Activated naive CD8-positive, alpha-beta T cell treated with anti-CD3 and anti-CD28 coated beads for 36 hours (primary cell): ENCODE measurements at regions not wholly inside any gene's neighbourhood (a gene's known extent, or its start where the extent isn't known, plus 50 kb on each side); places are given as distances from the start of the nearest gene placed in this dataset.
"Not testable (repeated sequence)": the region's sequence is repeated elsewhere in the genome, so short reads cannot be mapped to it uniquely, and the experiment has no call there.

ENCODE experiments used
- DNase-seq: peaks from one replicate; pipeline ENCODE4 v3.0.0; 2021
- H3K27ac Mint-ChIP-seq: one replicate; pipeline ENCODE4 v1.8.0; 2022; ENCODE audit warnings: mild to moderate bottlenecking, moderate library complexity, mixed read lengths
- H3K27me3 Mint-ChIP-seq: one replicate; pipeline ENCODE4 v1.8.0; 2022; ENCODE audit warnings: mild to moderate bottlenecking, mixed read lengths
- H3K36me3 Mint-ChIP-seq: one replicate; pipeline ENCODE4 v1.8.0; 2021; ENCODE audit warnings: mild to moderate bottlenecking, mixed read lengths
- H3K4me1 Mint-ChIP-seq: one replicate; pipeline ENCODE4 v1.8.0; 2021; ENCODE audit warnings: mixed read lengths
- H3K4me3 Mint-ChIP-seq: one replicate; pipeline ENCODE4 v1.8.0; 2022; ENCODE audit warnings: mild to moderate bottlenecking, moderate library complexity, mixed read lengths
- H3K9me3 Mint-ChIP-seq: one replicate; pipeline ENCODE4 v1.8.0; 2022; ENCODE audit warnings: mixed read lengths

DNA sequence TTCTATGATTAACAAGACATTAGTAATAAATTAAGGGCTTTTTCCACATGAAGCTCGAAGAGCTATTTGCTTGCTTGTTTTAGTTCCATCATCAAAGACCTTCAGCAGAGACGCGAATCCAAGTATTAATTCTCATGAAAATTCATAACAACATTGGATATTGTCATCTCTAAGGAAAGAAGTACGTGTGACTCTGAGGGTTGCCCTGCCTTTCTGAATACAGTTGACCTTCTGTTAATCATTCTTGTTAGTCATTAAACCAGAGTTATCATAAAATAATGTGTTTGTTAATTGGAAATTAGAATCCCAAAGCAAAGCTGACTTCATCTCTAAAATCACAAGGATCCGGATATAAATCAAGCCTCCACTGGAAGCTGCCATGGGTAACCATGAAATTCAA is 222.5 kb downstream of the ZNF608 start:
- H3K9me3 Mint-ChIP-seq, result peaks cover 4% of the 10 kb centered on the region
- H3K4me1 Mint-ChIP-seq, result peaks cover 3% of the 10 kb centered on the region
- no peak overlapping the region for H3K4me3 Mint-ChIP-seq
- H3K36me3 Mint-ChIP-seq, result no peaks in the 10 kb centered on the region
- no peak overlapping the region for H3K27ac Mint-ChIP-seq
- DNase-seq, result no peak
- H3K27me3 Mint-ChIP-seq, result peaks cover 14% of the 10 kb centered on the region

DNA sequence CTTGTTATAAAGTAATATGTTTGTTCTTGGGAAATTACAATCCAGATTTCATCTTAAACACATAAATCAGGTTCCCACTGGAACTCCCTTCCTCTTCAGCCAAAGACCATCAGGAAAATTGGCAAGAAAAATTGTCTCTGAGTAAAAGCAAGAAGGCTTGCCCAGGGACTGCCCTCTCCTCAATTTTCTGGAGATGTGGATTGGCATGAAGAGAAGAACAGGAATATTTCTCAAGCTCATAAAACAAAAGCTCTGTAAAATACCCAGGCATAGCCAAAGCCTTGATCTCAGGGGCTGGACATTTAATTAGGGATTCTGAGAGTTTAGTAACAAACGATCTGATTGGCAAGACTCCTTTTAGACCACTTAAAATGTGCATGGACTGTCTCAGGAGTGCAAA is 223.4 kb downstream of the ZNF608 start:
- Mint-ChIP-seq H3K9me3 (peaks cover 2% of the 10 kb centered on the region), H3K4me3 (no peak overlapping the region), H3K4me1 (peaks cover 3% of the 10 kb centered on the region), H3K36me3 (no peaks in the 10 kb centered on the region), H3K27me3 (peaks cover 14% of the 10 kb centered on the region), H3K27ac (no peak overlapping the region)
- DNase-seq, result no peak

GRCh38 chr5:124521461-124522230 is 224.8 kb downstream of the ZNF608 start:
- peaks cover 14% of the 10 kb centered on the region for H3K27me3 Mint-ChIP-seq
- peaks cover 3% of the 10 kb centered on the region for H3K4me1 Mint-ChIP-seq
- peaks cover 1% of the 10 kb centered on the region for H3K9me3 Mint-ChIP-seq
- no peaks in the 10 kb centered on the region for H3K36me3 Mint-ChIP-seq
- no peak overlapping the region for H3K27ac Mint-ChIP-seq
- no peak for DNase-seq
- no peak overlapping the region for H3K4me3 Mint-ChIP-seq

- H3K4me1 Mint-ChIP-seq, result peaks cover 3% of the 10 kb centered on the region
- H3K36me3 Mint-ChIP-seq, result no peaks in the 10 kb centered on the region
- no peak overlapping the region for H3K4me3 Mint-ChIP-seq
- H3K9me3 Mint-ChIP-seq, result no peaks in the 10 kb centered on the region
- DNase-seq, result no peak
- peaks cover 7% of the 10 kb centered on the region for H3K27me3 Mint-ChIP-seq
- H3K27ac Mint-ChIP-seq, result peak overlapping the region; percentile 18
These were observed 227.0 kb downstream of the ZNF608 start for GRCh38 chr5:124519396-124519795.

DNA sequence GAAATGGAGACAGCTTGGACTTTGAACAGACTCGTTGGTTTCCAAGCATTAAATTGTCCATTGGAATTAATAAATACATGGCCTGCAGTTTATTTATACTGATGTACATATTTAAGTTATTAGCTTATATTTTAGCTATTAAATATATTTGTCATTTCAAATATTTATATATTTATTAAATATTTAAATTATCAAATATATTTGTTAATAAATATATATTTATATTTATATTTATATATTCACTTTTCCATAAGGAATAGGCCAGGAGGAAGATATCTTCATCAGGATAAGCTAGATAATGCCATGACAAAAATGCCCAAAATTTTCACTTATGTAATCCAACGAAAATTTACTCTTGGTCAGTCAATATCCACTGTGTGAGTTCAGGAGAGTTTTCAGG is 229.9 kb downstream of the ZNF608 start:
- H3K27me3 Mint-ChIP-seq, result no peaks in the 10 kb centered on the region

GRCh38 chr5:124515497-124516245 is 230.8 kb downstream of the ZNF608 start:
- Mint-ChIP-seq H3K27ac (no peak overlapping the region), H3K4me3 (no peak overlapping the region), H3K36me3 (no peaks in the 10 kb centered on the region), H3K4me1 (peaks cover 3% of the 10 kb centered on the region), H3K9me3 (no peaks in the 10 kb centered on the region), H3K27me3 (peaks cover 5% of the 10 kb centered on the region)
- DNase-seq, result no peak

More for the DNA sequence above, 229.9 kb downstream of the ZNF608 start:
- Mint-ChIP-seq H3K4me3 (no peak overlapping the region), H3K9me3 (no peaks in the 10 kb centered on the region), H3K27ac (no peak overlapping the region), H3K4me1 (peaks cover 3% of the 10 kb centered on the region), H3K36me3 (no peaks in the 10 kb centered on the region)
- no peak for DNase-seq

DNA sequence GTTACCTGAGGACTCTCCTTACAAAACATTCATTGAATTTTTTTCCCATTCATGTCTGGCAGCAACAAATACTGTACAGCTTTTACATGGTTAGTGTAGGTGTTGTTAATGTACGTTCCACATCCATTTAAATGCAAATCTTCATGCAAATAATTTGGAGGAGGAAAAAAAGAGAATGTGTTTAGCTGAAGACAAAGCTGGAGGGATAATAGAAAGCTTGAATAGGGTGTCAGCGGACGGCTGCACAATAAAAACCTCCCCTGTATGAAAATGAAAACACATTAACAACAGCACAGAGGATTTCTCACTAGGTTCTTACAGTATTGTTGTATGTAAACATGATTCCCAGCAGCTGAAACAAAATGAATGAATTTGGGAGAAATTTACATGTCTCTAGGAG is 231.5 kb downstream of the ZNF608 start:
- H3K36me3 Mint-ChIP-seq, result no peaks in the 10 kb centered on the region
- H3K4me3 Mint-ChIP-seq, result no peak overlapping the region
- H3K27me3 Mint-ChIP-seq, result peaks cover 5% of the 10 kb centered on the region

GRCh38 chr5:124512952-124513632 is 233.3 kb downstream of the ZNF608 start:
- no peak overlapping the region for H3K27ac Mint-ChIP-seq
- H3K4me1 Mint-ChIP-seq, result no peaks in the 10 kb centered on the region
- H3K36me3 Mint-ChIP-seq, result no peaks in the 10 kb centered on the region
- H3K27me3 Mint-ChIP-seq, result peaks cover 5% of the 10 kb centered on the region
- no peak for DNase-seq
- H3K4me3 Mint-ChIP-seq, result no peak overlapping the region
- no peaks in the 10 kb centered on the region for H3K9me3 Mint-ChIP-seq

More for the DNA sequence above, 231.5 kb downstream of the ZNF608 start:
- Mint-ChIP-seq H3K27ac (no peak overlapping the region), H3K9me3 (no peaks in the 10 kb centered on the region), H3K4me1 (peaks cover 3% of the 10 kb centered on the region)
- no peak for DNase-seq

- H3K36me3 Mint-ChIP-seq, result no peaks in the 10 kb centered on the region
- peaks cover 5% of the 10 kb centered on the region for H3K27me3 Mint-ChIP-seq
- no peak for DNase-seq
- H3K4me3 Mint-ChIP-seq, result no peak overlapping the region
- no peaks in the 10 kb centered on the region for H3K4me1 Mint-ChIP-seq
- H3K9me3 Mint-ChIP-seq, result no peaks in the 10 kb centered on the region
- H3K27ac Mint-ChIP-seq, result no peak overlapping the region
These were observed 234.2 kb downstream of the ZNF608 start for GRCh38 chr5:124512236-124512635.

DNA sequence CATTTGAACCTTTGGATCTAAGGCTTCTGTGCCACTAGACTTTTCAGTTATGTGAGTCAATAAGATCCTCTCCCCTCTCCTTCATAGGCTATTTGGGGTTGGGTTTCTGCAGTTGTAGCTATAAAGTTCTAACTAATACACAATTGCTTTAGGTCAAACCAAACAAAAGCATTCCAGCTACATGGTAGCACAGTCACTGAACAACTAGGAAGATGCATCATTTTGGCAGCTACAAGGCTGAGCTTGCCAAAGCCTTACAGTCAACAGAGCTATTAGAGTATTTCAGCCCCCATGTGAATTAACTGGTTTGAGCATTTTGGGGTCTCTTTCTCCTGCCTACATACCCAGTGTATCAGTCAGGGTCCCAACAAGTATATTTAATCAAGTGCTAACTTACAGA is 234.6 kb downstream of the ZNF608 start:
- DNase-seq, result no peak
- Mint-ChIP-seq H3K9me3 (no peaks in the 10 kb centered on the region), H3K4me3 (no peak overlapping the region), H3K4me1 (no peaks in the 10 kb centered on the region), H3K27ac (no peak overlapping the region), H3K36me3 (no peaks in the 10 kb centered on the region), H3K27me3 (peaks cover 5% of the 10 kb centered on the region)

- Mint-ChIP-seq H3K4me3 (no peak overlapping the region), H3K36me3 (no peaks in the 10 kb centered on the region), H3K4me1 (no peaks in the 10 kb centered on the region), H3K27me3 (peaks cover 8% of the 10 kb centered on the region), H3K27ac (no peak overlapping the region), H3K9me3 (no peaks in the 10 kb centered on the region)
- DNase-seq, result no peak
These were observed 238.8 kb downstream of the ZNF608 start for GRCh38 chr5:124507688-124508087.

DNA sequence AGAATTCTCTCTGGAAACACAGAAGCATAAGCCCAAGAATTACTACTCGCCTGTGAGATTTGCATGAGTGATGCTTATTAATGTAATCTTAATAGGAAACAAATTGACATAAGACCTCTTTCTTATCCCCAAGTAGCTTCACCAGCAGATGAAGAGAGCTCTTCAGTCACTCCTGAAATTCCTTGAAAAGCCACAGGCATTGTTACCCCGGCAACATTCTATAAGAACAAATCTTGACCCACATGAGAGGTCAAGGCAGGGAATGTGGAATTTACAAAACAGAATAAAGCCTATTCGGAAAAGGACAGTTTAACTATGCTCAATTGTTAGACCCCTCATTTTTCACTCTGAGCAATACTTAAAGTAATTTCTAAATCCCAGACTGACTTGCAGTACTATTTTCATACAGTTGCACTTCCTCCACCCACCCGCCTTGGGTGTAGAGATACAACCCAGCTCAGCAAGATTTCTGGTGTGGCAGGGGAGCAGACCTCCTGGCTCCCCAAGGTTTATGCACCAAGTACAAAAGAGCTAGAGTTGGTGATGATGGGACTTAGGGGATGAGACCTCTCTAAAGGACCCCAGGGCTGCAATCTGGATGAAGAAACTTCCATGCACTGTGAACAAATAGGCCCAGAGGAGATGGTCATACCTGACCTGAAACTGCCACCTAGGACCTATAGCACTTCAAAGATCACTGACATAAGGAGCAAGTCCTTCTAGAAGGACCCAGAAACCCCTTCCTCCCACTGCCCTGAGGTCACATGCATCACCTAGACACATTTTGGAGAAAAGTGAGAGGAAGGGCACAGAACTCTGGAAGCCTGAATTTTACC is 242.1 kb downstream of the ZNF608 start:
- Mint-ChIP-seq H3K27me3 (peaks cover 4% of the 10 kb centered on the region), H3K4me3 (no peak overlapping the region)
- DNase-seq, result no peak

GRCh38 chr5:124502551-124502950 is 243.9 kb downstream of the ZNF608 start:
- Mint-ChIP-seq H3K9me3 (peaks cover 1% of the 10 kb centered on the region), H3K4me3 (no peak overlapping the region), H3K36me3 (no peaks in the 10 kb centered on the region), H3K27ac (no peak overlapping the region), H3K4me1 (no peaks in the 10 kb centered on the region), H3K27me3 (peaks cover 4% of the 10 kb centered on the region)
- no peak for DNase-seq

More for the DNA sequence above, 242.1 kb downstream of the ZNF608 start:
- Mint-ChIP-seq H3K4me1 (no peaks in the 10 kb centered on the region), H3K9me3 (no peaks in the 10 kb centered on the region), H3K27ac (no peak overlapping the region), H3K36me3 (no peaks in the 10 kb centered on the region)

DNA sequence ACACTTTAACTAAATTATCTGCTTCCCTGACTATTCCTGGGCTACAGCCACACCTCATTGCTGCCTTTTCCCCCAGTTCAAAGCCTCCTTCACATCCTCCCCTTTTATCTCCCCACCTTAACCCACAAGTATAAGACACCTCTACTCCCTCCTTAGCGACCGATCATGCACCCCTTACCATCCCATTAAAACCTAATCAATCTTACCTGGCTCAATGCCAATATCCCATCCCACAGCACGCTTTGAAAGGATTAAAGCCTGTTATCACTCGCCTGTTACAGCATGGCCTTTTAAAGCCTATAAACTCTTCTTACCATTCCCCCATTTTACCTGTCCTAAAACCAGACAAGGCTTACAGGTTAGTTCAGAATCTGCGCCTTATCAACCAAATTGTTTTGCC is 246.6 kb downstream of the ZNF608 start:
- DNase-seq, H3K4me1 Mint-ChIP-seq, H3K36me3 Mint-ChIP-seq, H3K4me3 Mint-ChIP-seq, H3K27me3 Mint-ChIP-seq, H3K9me3 Mint-ChIP-seq, H3K27ac Mint-ChIP-seq: not testable (repeated sequence)

- H3K27ac Mint-ChIP-seq, H3K9me3 Mint-ChIP-seq, H3K4me1 Mint-ChIP-seq, H3K4me3 Mint-ChIP-seq, DNase-seq, H3K27me3 Mint-ChIP-seq, H3K36me3 Mint-ChIP-seq: not testable (repeated sequence)
These were observed 249.5 kb downstream of the ZNF608 start for GRCh38 chr5:124496968-124497367.
